ENCODE measurements at regions not wholly inside any gene's neighbourhood (a gene's known extent, or its start where the extent isn't known, plus 50 kb on each side); places are given as distances from the start of the nearest gene placed in this dataset.

DNA sequence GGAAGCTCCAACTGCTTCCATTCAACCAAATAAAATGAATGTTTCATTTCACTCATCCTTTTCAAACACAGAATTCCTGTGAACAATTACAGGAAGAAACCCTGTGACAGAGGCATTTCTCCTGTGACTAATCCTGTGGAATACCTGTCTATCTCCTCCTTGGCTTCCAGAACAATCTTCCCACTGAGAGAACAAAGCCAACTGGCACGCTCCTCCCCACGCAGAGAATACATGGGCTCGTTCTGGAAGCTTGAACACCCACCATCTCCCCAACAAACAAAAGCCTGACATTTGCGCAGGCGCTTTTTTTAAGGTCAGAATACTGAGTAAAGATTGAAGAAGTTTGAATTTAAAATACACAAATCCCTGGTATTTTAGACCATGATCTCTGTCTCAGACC lies 104.7 kb upstream of the SLC66A3 start (continued):
- TF ChIP-seq, protein P1, sequence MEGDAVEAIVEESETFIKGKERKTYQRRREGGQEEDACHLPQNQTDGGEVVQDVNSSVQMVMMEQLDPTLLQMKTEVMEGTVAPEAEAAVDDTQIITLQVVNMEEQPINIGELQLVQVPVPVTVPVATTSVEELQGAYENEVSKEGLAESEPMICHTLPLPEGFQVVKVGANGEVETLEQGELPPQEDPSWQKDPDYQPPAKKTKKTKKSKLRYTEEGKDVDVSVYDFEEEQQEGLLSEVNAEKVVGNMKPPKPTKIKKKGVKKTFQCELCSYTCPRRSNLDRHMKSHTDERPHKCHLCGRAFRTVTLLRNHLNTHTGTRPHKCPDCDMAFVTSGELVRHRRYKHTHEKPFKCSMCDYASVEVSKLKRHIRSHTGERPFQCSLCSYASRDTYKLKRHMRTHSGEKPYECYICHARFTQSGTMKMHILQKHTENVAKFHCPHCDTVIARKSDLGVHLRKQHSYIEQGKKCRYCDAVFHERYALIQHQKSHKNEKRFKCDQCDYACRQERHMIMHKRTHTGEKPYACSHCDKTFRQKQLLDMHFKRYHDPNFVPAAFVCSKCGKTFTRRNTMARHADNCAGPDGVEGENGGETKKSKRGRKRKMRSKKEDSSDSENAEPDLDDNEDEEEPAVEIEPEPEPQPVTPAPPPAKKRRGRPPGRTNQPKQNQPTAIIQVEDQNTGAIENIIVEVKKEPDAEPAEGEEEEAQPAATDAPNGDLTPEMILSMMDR (IDR thresholded peaks at IDR 0.05), result no peak
- TF ChIP-seq SMC3 (IDR thresholded peaks at IDR 0.05) (no peak), MAZ (IDR thresholded peaks at IDR 0.05; ENCODE audit: borderline replicate concordance, low read depth, low read length) (no peak)
- TF ChIP-seq, protein P2, sequence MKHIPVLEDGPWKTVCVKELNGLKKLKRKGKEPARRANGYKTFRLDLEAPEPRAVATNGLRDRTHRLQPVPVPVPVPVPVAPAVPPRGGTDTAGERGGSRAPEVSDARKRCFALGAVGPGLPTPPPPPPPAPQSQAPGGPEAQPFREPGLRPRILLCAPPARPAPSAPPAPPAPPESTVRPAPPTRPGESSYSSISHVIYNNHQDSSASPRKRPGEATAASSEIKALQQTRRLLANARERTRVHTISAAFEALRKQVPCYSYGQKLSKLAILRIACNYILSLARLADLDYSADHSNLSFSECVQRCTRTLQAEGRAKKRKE (CRISPR knock-in tag; IDR thresholded peaks at IDR 0.05; ENCODE audit: low read depth), result no peak

DNA sequence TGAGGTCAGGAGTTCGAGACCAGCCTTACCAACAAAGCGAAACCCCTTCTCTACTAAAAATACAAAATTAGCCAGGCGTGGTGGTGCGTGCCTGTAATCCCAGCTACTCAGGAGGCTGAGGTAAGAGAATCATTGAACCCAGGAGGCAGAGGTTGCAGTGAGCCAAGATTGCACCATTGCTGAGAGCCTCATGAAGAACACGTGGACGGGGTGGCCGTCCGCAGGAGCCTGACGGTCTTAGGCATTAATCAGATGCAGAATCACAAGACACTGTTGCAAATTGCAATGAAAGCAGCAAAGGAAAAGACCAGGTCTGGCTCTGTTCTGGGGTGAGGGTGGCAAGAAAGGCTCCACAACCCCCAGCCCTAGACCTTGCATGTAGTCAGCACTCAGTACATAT lies 104.0 kb upstream of the SLC66A3 start:
- Histone ChIP-seq H3K9me3 (no peaks in the 10 kb centered on the region), H3K4me2 (no peak overlapping the region), H3K4me3 (no peak overlapping the region), H3K4me1 (no peaks in the 10 kb centered on the region), H3K27ac (no peak overlapping the region)
- TF ChIP-seq, protein P1 (IDR thresholded peaks at IDR 0.05), result no peak
- TF ChIP-seq SMC3 (IDR thresholded peaks at IDR 0.05) (no peak), EHF (CRISPR knock-in tag; IDR thresholded peaks at IDR 0.05) (no peak), HOXB13 (CRISPR knock-in tag; IDR thresholded peaks at IDR 0.05; ENCODE audit: low read depth) (no peak), ZC3H11A (IDR thresholded peaks at IDR 0.05) (no peak), JUNB (IDR thresholded peaks at IDR 0.05) (no peak), RARB (CRISPR knock-in tag; IDR thresholded peaks at IDR 0.05) (no peak), EP300 (IDR thresholded peaks at IDR 0.05) (no peak), FOXS1 (CRISPR knock-in tag; IDR thresholded peaks at IDR 0.05) (no peak), CBX8 (IDR thresholded peaks at IDR 0.05) (no peak), ZSCAN20 (CRISPR knock-in tag; IDR thresholded peaks at IDR 0.05) (no peak), EHMT2 (IDR thresholded peaks at IDR 0.05; ENCODE audit: low read depth) (no peak), CEBPB (IDR thresholded peaks at IDR 0.05) (no peak), HDAC2 (IDR thresholded peaks at IDR 0.05) (no peak), PHF8 (IDR thresholded peaks at IDR 0.05; ENCODE audit: borderline replicate concordance, low read depth) (no peak), POLR2AphosphoS2 (conservative IDR thresholded peaks at IDR 0.05; ENCODE audit: low read length) (no peak), KDM1A (IDR thresholded peaks at IDR 0.05; ENCODE audit: low read depth) (no peak)
- FAIRE-seq (no peak), ATAC-seq (no peak), DNase-seq (ENCODE audit: low read depth in 1 of 2, low spot score in 1 of 2) (no peak)
- WGBS (ENCODE audit: missing lambda C conversion rate), result 82% methylated on average over 9 of the region's 9 CpGs
- ChIA-PET CTCF (no interaction called here), POLR2A (no interaction called here)

DNA sequence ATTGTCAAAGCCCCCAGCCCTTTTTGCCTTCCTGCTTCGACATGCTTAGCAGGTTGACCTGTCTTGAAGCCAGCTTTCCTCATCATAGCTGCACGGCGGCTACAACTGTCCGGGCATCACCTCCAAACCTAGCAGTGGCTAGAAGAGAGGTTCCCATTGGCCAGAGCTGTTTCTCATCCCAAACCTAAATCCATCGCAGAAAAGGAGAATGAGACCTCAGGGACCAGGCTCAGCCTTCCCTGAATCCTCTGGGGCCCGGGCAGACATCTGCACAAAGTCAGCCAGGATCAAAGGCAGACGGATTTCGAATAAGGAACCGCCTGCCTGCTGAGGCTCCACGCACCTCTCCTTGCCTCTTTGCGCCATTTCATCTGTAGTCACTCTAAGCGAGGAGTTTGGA lies 101.7 kb upstream of the SLC66A3 start:
- ChIA-PET CTCF (interaction anchor here (0.5 to 0.8 kb wide), 2 partner anchors 55 to 217 kb away, joined by 3 to 4 read pairs; no protein-coding TSS in a partner anchor), POLR2A (no interaction called here)
- Histone ChIP-seq H3K9me3 (no peaks in the 10 kb centered on the region), H3K4me3 (no peak overlapping the region), H3K27ac (no peak overlapping the region), H3K4me1 (no peaks in the 10 kb centered on the region), H3K4me2 (no peak overlapping the region)
- TF ChIP-seq RCOR1 (IDR thresholded peaks at IDR 0.05; ENCODE audit: low read depth, low read length), result no peak
- TF ChIP-seq FOSB (CRISPR knock-in tag; IDR thresholded peaks at IDR 0.05), result no peak
- TF ChIP-seq FOXS1 (CRISPR knock-in tag; IDR thresholded peaks at IDR 0.05), result no peak
- TF ChIP-seq, protein P2 (CRISPR knock-in tag; IDR thresholded peaks at IDR 0.05; ENCODE audit: low read depth), result no peak
- TF ChIP-seq TP53 (CRISPR knock-in tag; IDR thresholded peaks at IDR 0.05), result no peak
- TF ChIP-seq HEYL (CRISPR knock-in tag; IDR thresholded peaks at IDR 0.05), result no peak
- TF ChIP-seq MYC (IDR thresholded peaks at IDR 0.05; ENCODE audit: borderline replicate concordance, low read length), result no peak
- no peak for TF ChIP-seq BHLHE40 (IDR thresholded peaks at IDR 0.05; ENCODE audit: low read depth, low read length)
- TF ChIP-seq KDM1A (IDR thresholded peaks at IDR 0.05; ENCODE audit: low read depth), result no peak
- no peak for TF ChIP-seq HDAC2 (IDR thresholded peaks at IDR 0.05)
- TF ChIP-seq KDM5A (IDR thresholded peaks at IDR 0.05), result no peak
- DNase-seq (ENCODE audit: low read depth in 1 of 2, low spot score in 1 of 2), result no peak
- 67% methylated on average over 12 of the region's 12 CpGs for WGBS (ENCODE audit: missing lambda C conversion rate)
- no peak for ATAC-seq
- no peak for FAIRE-seq

Measured in A549 (cell line).